WTC11 (cell line): ENCODE measurements at regions not wholly inside any gene's neighbourhood (a gene's known extent, or its start where the extent isn't known, plus 50 kb on each side); places are given as distances from the start of the nearest gene placed in this dataset.

Source experiments
- CREB1 ChIP-seq: sonication (generic); formaldehyde crosslinking; IDR thresholded peaks from 2 replicates; pipeline ENCODE4 v1.8.0; 2023; ENCODE audit warnings: mild to moderate bottlenecking, missing genetic modification reagents
- CTCF ChIP-seq: fragments of 200-600 bp; IDR thresholded peaks from 2 replicates; pipeline ENCODE4 v1.8.0; 2022; ENCODE audit warnings: antibody characterized with exemption
- RELA ChIP-seq: sonication (generic); formaldehyde crosslinking; IDR thresholded peaks from 2 replicates; pipeline ENCODE4 v1.8.1; 2022; ENCODE audit warnings: missing genetic modification reagents, mild to moderate bottlenecking, borderline replicate concordance
- SMAD3 ChIP-seq: sonication (generic); formaldehyde crosslinking; IDR thresholded peaks from 2 replicates; pipeline ENCODE4 v1.8.0; 2022; ENCODE audit warnings: missing genetic modification reagents, mild to moderate bottlenecking, borderline replicate concordance
- TP53 ChIP-seq: sonication (generic); formaldehyde crosslinking; IDR thresholded peaks from 2 replicates; pipeline ENCODE4 v1.8.1; 2023; ENCODE audit warnings: mild to moderate bottlenecking, missing genetic modification reagents
- ZNF263 ChIP-seq: sonication (generic); formaldehyde crosslinking; IDR thresholded peaks from 2 replicates; pipeline ENCODE4 v1.8.1; 2022; ENCODE audit warnings: low read depth, mild to moderate bottlenecking, moderate library complexity, missing genetic modification reagents
- TF ChIP-seq, protein P1 (sequence below): fragments of 250-450 bp; sonication (Bioruptor Pico); IDR thresholded peaks from 2 replicates; pipeline ENCODE4 v1.9.0; 2021; ENCODE audit warnings: mild to moderate bottlenecking, borderline replicate concordance
- TF ChIP-seq, protein P2 (sequence below): sonication (generic); formaldehyde crosslinking; IDR thresholded peaks from 2 replicates; pipeline ENCODE4 v1.8.0; 2022; ENCODE audit warnings: mild to moderate bottlenecking, missing genetic modification reagents
- TF ChIP-seq, protein P3 (sequence below): sonication (generic); formaldehyde crosslinking; IDR thresholded peaks from 2 replicates; pipeline ENCODE4 v1.8.1; 2023; ENCODE audit warnings: mild to moderate bottlenecking, missing genetic modification reagents

DNA sequence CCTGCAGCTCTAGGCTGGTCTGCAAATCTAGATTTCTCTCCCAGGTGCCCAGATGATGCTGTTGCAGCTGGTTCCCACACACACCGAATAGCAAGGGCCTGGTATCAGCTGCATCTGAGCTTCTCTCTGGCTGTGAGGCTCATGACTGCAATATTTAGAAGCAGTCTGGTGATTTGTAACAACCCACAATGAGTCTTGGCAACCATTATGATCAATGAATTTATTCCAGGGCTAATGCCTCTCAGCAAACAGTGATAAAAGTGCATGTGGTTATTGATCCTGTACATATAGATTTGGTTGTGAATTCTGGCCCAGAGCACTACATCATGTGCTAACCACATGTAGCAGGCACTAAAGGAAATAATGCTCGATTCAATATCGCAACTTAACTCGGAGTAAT is 114.3 kb downstream of the ASCL4 start:
- TF ChIP-seq CTCF (no peak), ZNF263 (CRISPR knock-in tag) (no peak), CREB1 (CRISPR knock-in tag) (no peak), TP53 (CRISPR knock-in tag) (no peak), SMAD3 (no peak), RELA (no peak)
- TF ChIP-seq, protein P1, sequence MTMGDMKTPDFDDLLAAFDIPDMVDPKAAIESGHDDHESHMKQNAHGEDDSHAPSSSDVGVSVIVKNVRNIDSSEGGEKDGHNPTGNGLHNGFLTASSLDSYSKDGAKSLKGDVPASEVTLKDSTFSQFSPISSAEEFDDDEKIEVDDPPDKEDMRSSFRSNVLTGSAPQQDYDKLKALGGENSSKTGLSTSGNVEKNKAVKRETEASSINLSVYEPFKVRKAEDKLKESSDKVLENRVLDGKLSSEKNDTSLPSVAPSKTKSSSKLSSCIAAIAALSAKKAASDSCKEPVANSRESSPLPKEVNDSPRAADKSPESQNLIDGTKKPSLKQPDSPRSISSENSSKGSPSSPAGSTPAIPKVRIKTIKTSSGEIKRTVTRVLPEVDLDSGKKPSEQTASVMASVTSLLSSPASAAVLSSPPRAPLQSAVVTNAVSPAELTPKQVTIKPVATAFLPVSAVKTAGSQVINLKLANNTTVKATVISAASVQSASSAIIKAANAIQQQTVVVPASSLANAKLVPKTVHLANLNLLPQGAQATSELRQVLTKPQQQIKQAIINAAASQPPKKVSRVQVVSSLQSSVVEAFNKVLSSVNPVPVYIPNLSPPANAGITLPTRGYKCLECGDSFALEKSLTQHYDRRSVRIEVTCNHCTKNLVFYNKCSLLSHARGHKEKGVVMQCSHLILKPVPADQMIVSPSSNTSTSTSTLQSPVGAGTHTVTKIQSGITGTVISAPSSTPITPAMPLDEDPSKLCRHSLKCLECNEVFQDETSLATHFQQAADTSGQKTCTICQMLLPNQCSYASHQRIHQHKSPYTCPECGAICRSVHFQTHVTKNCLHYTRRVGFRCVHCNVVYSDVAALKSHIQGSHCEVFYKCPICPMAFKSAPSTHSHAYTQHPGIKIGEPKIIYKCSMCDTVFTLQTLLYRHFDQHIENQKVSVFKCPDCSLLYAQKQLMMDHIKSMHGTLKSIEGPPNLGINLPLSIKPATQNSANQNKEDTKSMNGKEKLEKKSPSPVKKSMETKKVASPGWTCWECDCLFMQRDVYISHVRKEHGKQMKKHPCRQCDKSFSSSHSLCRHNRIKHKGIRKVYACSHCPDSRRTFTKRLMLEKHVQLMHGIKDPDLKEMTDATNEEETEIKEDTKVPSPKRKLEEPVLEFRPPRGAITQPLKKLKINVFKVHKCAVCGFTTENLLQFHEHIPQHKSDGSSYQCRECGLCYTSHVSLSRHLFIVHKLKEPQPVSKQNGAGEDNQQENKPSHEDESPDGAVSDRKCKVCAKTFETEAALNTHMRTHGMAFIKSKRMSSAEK (CRISPR knock-in tag) = no peak
- TF ChIP-seq, protein P2, sequence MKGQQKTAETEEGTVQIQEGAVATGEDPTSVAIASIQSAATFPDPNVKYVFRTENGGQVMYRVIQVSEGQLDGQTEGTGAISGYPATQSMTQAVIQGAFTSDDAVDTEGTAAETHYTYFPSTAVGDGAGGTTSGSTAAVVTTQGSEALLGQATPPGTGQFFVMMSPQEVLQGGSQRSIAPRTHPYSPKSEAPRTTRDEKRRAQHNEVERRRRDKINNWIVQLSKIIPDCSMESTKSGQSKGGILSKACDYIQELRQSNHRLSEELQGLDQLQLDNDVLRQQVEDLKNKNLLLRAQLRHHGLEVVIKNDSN = no peak
- TF ChIP-seq, protein P3, sequence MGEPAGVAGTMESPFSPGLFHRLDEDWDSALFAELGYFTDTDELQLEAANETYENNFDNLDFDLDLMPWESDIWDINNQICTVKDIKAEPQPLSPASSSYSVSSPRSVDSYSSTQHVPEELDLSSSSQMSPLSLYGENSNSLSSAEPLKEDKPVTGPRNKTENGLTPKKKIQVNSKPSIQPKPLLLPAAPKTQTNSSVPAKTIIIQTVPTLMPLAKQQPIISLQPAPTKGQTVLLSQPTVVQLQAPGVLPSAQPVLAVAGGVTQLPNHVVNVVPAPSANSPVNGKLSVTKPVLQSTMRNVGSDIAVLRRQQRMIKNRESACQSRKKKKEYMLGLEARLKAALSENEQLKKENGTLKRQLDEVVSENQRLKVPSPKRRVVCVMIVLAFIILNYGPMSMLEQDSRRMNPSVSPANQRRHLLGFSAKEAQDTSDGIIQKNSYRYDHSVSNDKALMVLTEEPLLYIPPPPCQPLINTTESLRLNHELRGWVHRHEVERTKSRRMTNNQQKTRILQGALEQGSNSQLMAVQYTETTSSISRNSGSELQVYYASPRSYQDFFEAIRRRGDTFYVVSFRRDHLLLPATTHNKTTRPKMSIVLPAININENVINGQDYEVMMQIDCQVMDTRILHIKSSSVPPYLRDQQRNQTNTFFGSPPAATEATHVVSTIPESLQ (CRISPR knock-in tag) = no peak
